K562 (cell line): ENCODE measurements at regions not wholly inside any gene's neighbourhood (a gene's known extent, or its start where the extent isn't known, plus 50 kb on each side); places are given as distances from the start of the nearest gene placed in this dataset.

Experiments used
- ATAC-seq: fragments of 200-7000 bp; cut with Tn5 transposase; 3 replicates; pipeline ENCODE4 v1.9.1; 2020; ENCODE audit warnings: moderate library complexity
- BruUV-seq: library from RNA; stranded (reverse); fragments of 400-500 nt; replicated peaks from 2 replicates; lab custom pipeline; 2021; lab: Mats Ljungman, UMichigan
- CTCF ChIA-PET: fragments of 300-600 bp; formaldehyde crosslinking; extraction: SDS; loops from one replicate; lab custom pipeline; 2021; ENCODE audit warnings: low intra/inter-chr PET ratio; lab: Yijun Ruan, JAX
- POLR2A ChIA-PET: fragments of 300-600, 350-650 bp; sonication (Branson Sonifier 250); formaldehyde crosslinking; extraction: SDS; loops from one replicate; lab custom pipeline; 2021; ENCODE audit warnings: antibody characterized with exemption, inconsistent platforms; lab: Yijun Ruan, JAX
- DNase-seq, 4 experiments: peaks; one replicate each; pipeline versions ENCODE4 v3.0.0 to v3.0.0-alpha.2; 2011 to 2018; ENCODE audit warnings: low spot score in 3 of 4, mixed read lengths in 3 of 4; ENCODE audit errors: extremely low read depth in 1 of 4
- FAIRE-seq: peaks from 2 replicates; lab custom pipeline; 2011; peaks lifted over from hg19 to GRCh38; lab: Jason Lieb, UNC
- H2AFZ ChIP-seq: 2 replicates; pipeline ENCODE4 v1.6.0; 2011; ENCODE audit warnings: low read depth, low read length, control low read depth, inconsistent platforms
- H3K27ac ChIP-seq: fragments of 200-600 bp; 3 replicates; pipeline ENCODE4 v1.8.0; 2011; ENCODE audit warnings: low read depth, mild to moderate bottlenecking, control low read depth, inconsistent platforms, low read length, moderate library complexity, mixed read lengths; ENCODE audit errors: extremely low read depth
- H3K27me3 ChIP-seq, 2 experiments: fragments of 300-600 bp in 1 of 2; 2 replicates in 1 of 2; 3 replicates in 1 of 2; pipeline versions ENCODE4 v1.6.0 to v1.8.0; 2011; ENCODE audit warnings: inconsistent platforms in 2 of 2, low read length in 2 of 2, mild to moderate bottlenecking in 1 of 2, mixed read lengths in 1 of 2, moderate library complexity in 1 of 2; ENCODE audit not compliant: control insufficient read depth in 2 of 2, insufficient read depth in 2 of 2
- H3K36me3 ChIP-seq: fragments of 300-600 bp; 3 replicates; pipeline ENCODE4 v1.8.0; 2011; ENCODE audit warnings: mild to moderate bottlenecking, low read length, inconsistent platforms; ENCODE audit not compliant: control insufficient read depth, insufficient read depth
- H3K4me1 ChIP-seq, 2 experiments: fragments of 200-600 bp in 1 of 2; replicated peaks in 1 of 2; 2 replicates in 1 of 2; 3 replicates in 1 of 2; pipeline versions ENCODE4 v1.5.1 to v1.8.0; 2011; ENCODE audit warnings: inconsistent platforms in 2 of 2, low read length in 2 of 2, mild to moderate bottlenecking in 1 of 2, mixed read lengths in 1 of 2, moderate library complexity in 1 of 2; ENCODE audit not compliant: control insufficient read depth in 2 of 2, insufficient read depth in 2 of 2
- H3K4me2 ChIP-seq: 2 replicates; pipeline ENCODE4 v1.6.1; 2011; ENCODE audit warnings: low read length, control low read depth, inconsistent platforms, mixed read lengths; ENCODE audit not compliant: insufficient read depth
- H3K4me3 ChIP-seq: fragments of 200-600 bp; sonication (generic), shearing (Covaris generic); 2 replicates; pipeline ENCODE4 v1.5.1; 2016; ENCODE audit warnings: control low read depth, inconsistent platforms
- H3K79me2 ChIP-seq: fragments of 200-600 bp; 3 replicates; pipeline ENCODE4 v1.8.0; 2011; ENCODE audit warnings: low read length, inconsistent platforms; ENCODE audit not compliant: control insufficient read depth, insufficient read depth
- H3K9ac ChIP-seq, 2 experiments: 2 replicates each; pipeline versions ENCODE4 v1.6.0 to v1.6.1; 2011; ENCODE audit warnings: low read depth in 2 of 2, low read length in 2 of 2, control low read depth in 1 of 2, inconsistent platforms in 1 of 2, mild to moderate bottlenecking in 1 of 2, mixed read lengths in 1 of 2; ENCODE audit not compliant: insufficient read depth in 1 of 2
- H3K9me1 ChIP-seq: one replicate; pipeline ENCODE4 v1.6.0; 2011; ENCODE audit warnings: inconsistent platforms, mild to moderate bottlenecking, low read length, moderate library complexity; ENCODE audit not compliant: control insufficient read depth, insufficient read depth
- H3K9me3 ChIP-seq: replicated peaks from 2 replicates; pipeline ENCODE4 v1.5.1; 2011; ENCODE audit warnings: low read depth, low read length, inconsistent platforms; ENCODE audit not compliant: control insufficient read depth, insufficient read depth
- H4K20me1 ChIP-seq: replicated peaks from 2 replicates; pipeline ENCODE4 v1.6.1; 2011; ENCODE audit warnings: low read length, inconsistent platforms, mixed read lengths; ENCODE audit not compliant: control insufficient read depth, insufficient read depth
- CREB1 ChIP-seq, 2 experiments: sonication (generic) in 1 of 2; formaldehyde crosslinking in 1 of 2; IDR thresholded peaks; 2 replicates each; pipeline versions ENCODE4 v1.6.1 to v1.8.0; 2012 to 2022; ENCODE audit warnings: inconsistent platforms in 1 of 2, mild to moderate bottlenecking in 1 of 2, missing genetic modification reagents in 1 of 2, moderate library complexity in 1 of 2
- DPF2 ChIP-seq: fragments of 450-650 bp; IDR thresholded peaks from 2 replicates; pipeline ENCODE4 v1.6.1; 2016
- NR2F6 ChIP-seq: fragments of 450-650 bp; formaldehyde crosslinking; IDR thresholded peaks from 2 replicates; pipeline ENCODE4 v1.4.0; 2020; ENCODE audit warnings: mild to moderate bottlenecking
- TAF1 ChIP-seq: IDR thresholded peaks from 2 replicates; pipeline ENCODE4 v1.6.1; 2011; ENCODE audit warnings: mild to moderate bottlenecking, low read length, moderate library complexity; ENCODE audit not compliant: insufficient read depth, control insufficient read depth, severe bottlenecking; ENCODE audit errors: extremely low read depth
- TBL1XR1 ChIP-seq, 2 experiments: IDR thresholded peaks; 2 replicates each; pipeline ENCODE4 v1.6.1; 2012; ENCODE audit warnings: improper control_type of control experiment in 2 of 2, low read length in 2 of 2, mild to moderate bottlenecking in 1 of 2
- TCFL5 ChIP-seq: fragments of 250-450 bp; sonication (Bioruptor Pico); conservative IDR thresholded peaks from 2 replicates; pipeline ENCODE4 v1.6.1; 2021; ENCODE audit warnings: mild to moderate bottlenecking, moderate library complexity, matching md5 sums
- ZNF507 ChIP-seq: conservative IDR thresholded peaks from 2 replicates; pipeline ENCODE4 v1.6.1; 2017; ENCODE audit warnings: missing genetic modification characterization, missing compliant biosample characterization
- ZNF586 ChIP-seq: fragments of 450-650 bp; formaldehyde crosslinking; conservative IDR thresholded peaks from 2 replicates; pipeline ENCODE4 v1.4.0; 2020; ENCODE audit warnings: mild to moderate bottlenecking, moderate library complexity
- in situ Hi-C: fragments of 300-500 bp; cut with MboI; formaldehyde crosslinking; loops from 4 replicates; pipeline ENCODE4 v1.15.0; 2018; ENCODE audit warnings: inconsistent platforms, mixed read lengths
- intact Hi-C: fragments of 100-400 bp; cut with micrococcal nuclease; formaldehyde crosslinking; loops from 2 replicates; pipeline ENCODE4 v1.14.2; 2022
- TF ChIP-seq, protein P1 (sequence below): fragments of 450-650 bp; IDR thresholded peaks from 2 replicates; pipeline ENCODE4 v1.6.1; 2016; ENCODE audit warnings: antibody characterized with exemption
- TF ChIP-seq, protein P2 (sequence below): fragments of 450-650 bp; conservative IDR thresholded peaks from 2 replicates; pipeline ENCODE4 v1.6.1; 2016; ENCODE audit warnings: missing genetic modification characterization, low read depth, mild to moderate bottlenecking, missing compliant biosample characterization, moderate library complexity

DNA sequence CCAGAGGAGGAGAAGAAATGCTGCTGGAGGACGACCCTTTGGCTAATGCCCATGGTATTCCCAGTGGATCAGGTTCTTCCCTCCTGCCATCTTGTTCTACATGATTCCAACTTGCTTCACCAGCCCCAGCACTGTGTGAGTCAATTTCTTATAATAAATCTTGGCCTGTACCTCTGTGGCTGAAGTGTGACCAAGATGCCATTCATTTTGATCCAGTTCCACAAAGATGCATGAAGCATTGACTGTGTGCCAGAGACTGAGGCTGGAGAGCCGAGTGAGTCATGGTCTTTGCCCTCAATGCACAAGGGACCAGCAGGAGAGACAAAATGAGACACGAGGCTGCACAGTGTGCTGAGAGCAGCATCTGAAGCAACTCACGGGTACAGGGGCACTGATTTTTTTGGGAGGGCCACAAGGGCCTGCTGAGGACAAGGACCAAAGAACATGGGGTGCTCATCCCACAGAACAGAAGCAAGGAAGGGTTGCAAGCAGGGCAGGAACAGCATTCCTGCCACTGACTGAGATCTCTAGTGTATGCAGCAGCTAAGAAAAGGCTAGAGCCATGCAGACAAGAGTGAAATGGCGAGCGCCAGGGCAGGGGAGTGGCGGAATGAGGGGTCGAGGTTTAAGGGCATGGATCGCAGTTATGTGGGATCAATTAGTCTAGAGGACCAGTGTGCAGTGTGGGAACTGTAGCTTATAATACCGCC is 207.0 kb downstream of the THBS2 start (continued):
- no peak for TF ChIP-seq ZNF586
- no peak for TF ChIP-seq CREB1 (IDR thresholded peaks at IDR 0.05)
- TF ChIP-seq CREB1 (CRISPR knock-in tag; IDR thresholded peaks at IDR 0.05), result no peak
- no peak for TF ChIP-seq TAF1

GRCh38 chr6:169046021-169046420 is 207.6 kb downstream of the THBS2 start:
- TF ChIP-seq NR2F6 (CRISPR knock-in tag) (no peak), TBL1XR1 (IDR thresholded peaks at IDR 0.05; ENCODE audit: low read length in 2 of 2) (no peak), DPF2 (no peak), TCFL5 (CRISPR knock-in tag) (no peak), ZNF507 (no peak)
- TF ChIP-seq, protein P1, sequence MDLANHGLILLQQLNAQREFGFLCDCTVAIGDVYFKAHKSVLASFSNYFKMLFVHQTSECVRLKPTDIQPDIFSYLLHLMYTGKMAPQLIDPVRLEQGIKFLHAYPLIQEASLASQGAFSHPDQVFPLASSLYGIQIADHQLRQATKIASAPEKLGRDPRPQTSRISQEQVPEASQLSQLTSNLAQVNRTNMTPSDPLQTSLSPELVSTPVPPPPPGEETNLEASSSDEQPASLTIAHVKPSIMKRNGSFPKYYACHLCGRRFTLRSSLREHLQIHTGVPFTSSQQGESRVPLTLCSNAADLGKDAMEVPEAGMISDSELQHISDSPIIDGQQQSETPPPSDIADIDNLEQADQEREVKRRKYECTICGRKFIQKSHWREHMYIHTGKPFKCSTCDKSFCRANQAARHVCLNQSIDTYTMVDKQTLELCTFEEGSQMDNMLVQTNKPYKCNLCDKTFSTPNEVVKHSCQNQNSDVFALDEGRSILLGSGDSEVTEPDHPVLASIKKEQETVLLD, result no peak
- TF ChIP-seq, protein P2, sequence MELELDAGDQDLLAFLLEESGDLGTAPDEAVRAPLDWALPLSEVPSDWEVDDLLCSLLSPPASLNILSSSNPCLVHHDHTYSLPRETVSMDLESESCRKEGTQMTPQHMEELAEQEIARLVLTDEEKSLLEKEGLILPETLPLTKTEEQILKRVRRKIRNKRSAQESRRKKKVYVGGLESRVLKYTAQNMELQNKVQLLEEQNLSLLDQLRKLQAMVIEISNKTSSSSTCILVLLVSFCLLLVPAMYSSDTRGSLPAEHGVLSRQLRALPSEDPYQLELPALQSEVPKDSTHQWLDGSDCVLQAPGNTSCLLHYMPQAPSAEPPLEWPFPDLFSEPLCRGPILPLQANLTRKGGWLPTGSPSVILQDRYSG (tag), result no peak
- no peaks in the 10 kb centered on the region for H3K9me3 ChIP-seq
- no peak overlapping the region for H2AFZ ChIP-seq
- no peaks in the 10 kb centered on the region for H3K4me1 ChIP-seq
- no peak for FAIRE-seq
- no peak overlapping the region for H3K27ac ChIP-seq
- H3K9me1 ChIP-seq, result no peaks in the 10 kb centered on the region
- ChIA-PET POLR2A (no interaction called here), CTCF (no interaction called here)
- BruUV-seq, result no TSS peak
- no peak for ATAC-seq
- H3K27me3 ChIP-seq, result peaks cover 0 to 40% of the 10 kb centered on the region in 2 experiments; a peak in 3 of 5 replicates
- no peak overlapping the region for H3K4me3 ChIP-seq
- no peak overlapping the region for H3K4me2 ChIP-seq
- H4K20me1 ChIP-seq, result 0 out of 2 replicates have a peak, but pooled peaks cover 8% of the 10 kb centered on the region
- no peak for DNase-seq
- H3K9ac ChIP-seq, result no peak overlapping the region
- intact Hi-C loops, result no loop called here
- H3K36me3 ChIP-seq, result no peaks in the 10 kb centered on the region
- in situ Hi-C loops, result no loop called here
- H3K79me2 ChIP-seq, result no peaks in the 10 kb centered on the region
